ENCODE measurements at regions not wholly inside any gene's neighbourhood (a gene's known extent, or its start where the extent isn't known, plus 50 kb on each side); places are given as distances from the start of the nearest gene placed in this dataset.

DNA sequence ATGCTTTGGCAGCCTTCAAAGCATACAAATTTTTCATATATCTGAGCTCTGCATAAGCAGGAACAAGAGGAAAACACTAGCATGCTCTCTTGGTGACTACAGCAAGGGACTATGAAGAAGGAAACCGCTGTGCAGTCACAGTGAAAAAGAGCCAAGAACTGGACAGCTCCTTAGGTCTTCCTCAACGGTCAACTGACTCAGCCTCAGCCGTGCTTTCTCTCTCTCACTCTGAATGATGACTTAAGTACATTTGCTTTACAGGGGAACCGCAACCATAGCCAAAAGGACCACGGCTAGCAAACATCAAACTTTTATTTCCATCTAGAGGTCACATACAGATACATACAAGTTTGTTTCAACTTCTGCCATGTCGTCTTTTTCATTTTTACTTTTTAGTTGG is 69.9 kb downstream of the HYCC1 start:
- TF ChIP-seq, protein P1, sequence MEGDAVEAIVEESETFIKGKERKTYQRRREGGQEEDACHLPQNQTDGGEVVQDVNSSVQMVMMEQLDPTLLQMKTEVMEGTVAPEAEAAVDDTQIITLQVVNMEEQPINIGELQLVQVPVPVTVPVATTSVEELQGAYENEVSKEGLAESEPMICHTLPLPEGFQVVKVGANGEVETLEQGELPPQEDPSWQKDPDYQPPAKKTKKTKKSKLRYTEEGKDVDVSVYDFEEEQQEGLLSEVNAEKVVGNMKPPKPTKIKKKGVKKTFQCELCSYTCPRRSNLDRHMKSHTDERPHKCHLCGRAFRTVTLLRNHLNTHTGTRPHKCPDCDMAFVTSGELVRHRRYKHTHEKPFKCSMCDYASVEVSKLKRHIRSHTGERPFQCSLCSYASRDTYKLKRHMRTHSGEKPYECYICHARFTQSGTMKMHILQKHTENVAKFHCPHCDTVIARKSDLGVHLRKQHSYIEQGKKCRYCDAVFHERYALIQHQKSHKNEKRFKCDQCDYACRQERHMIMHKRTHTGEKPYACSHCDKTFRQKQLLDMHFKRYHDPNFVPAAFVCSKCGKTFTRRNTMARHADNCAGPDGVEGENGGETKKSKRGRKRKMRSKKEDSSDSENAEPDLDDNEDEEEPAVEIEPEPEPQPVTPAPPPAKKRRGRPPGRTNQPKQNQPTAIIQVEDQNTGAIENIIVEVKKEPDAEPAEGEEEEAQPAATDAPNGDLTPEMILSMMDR (IDR thresholded peaks at IDR 0.05), result no peak
- no peak for TF ChIP-seq POLR2AphosphoS5 (IDR thresholded peaks at IDR 0.05)
